Skeletal muscle satellite cell (primary cell): ENCODE measurements at regions not wholly inside any gene's neighbourhood (a gene's known extent, or its start where the extent isn't known, plus 50 kb on each side); places are given as distances from the start of the nearest gene placed in this dataset.

Source experiments
- H3K27me3 ChIP-seq: 2 replicates; pipeline ENCODE4 v1.7.0; 2013; ENCODE audit warnings: low read length; ENCODE audit not compliant: control insufficient read depth, insufficient read depth
- H3K36me3 ChIP-seq: 2 replicates; pipeline ENCODE4 v1.7.0; 2013; ENCODE audit warnings: mild to moderate bottlenecking, control low read depth, low read length; ENCODE audit not compliant: insufficient read depth
- H3K4me1 ChIP-seq: 2 replicates; pipeline ENCODE4 v1.7.0; 2013; ENCODE audit warnings: low read length; ENCODE audit not compliant: control insufficient read depth, insufficient read depth
- H3K4me2 ChIP-seq: 2 replicates; pipeline ENCODE4 v1.7.0; 2013; ENCODE audit warnings: mild to moderate bottlenecking, low read length
- H3K4me3 ChIP-seq: 2 replicates; pipeline ENCODE4 v1.7.0; 2013; ENCODE audit warnings: low read length
- H3K9ac ChIP-seq: 2 replicates; pipeline ENCODE4 v1.7.0; 2013; ENCODE audit warnings: mild to moderate bottlenecking, low read depth, low read length, moderate library complexity
- H3K9me3 ChIP-seq: replicated peaks from 2 replicates; pipeline ENCODE4 v1.7.0; 2013; ENCODE audit warnings: mild to moderate bottlenecking, control low read depth, low read length

GRCh38 chr21:34260277-34261008, 103.4 kb upstream of the KCNE2 start:
- Histone ChIP-seq H3K4me1 (no peaks in the 10 kb centered on the region), H3K36me3 (no peaks in the 10 kb centered on the region), H3K4me2 (no peak overlapping the region), H3K27me3 (peaks cover 39% of the 10 kb centered on the region), H3K4me3 (no peak overlapping the region), H3K9ac (no peak overlapping the region), H3K9me3 (no peaks in the 10 kb centered on the region)

GRCh38 chr21:34261841-34262468, 101.9 kb upstream of the KCNE2 start:
- no peak overlapping the region for H3K9ac ChIP-seq
- H3K9me3 ChIP-seq: no peaks in the 10 kb centered on the region
- H3K4me3 ChIP-seq: no peak overlapping the region
- no peaks in the 10 kb centered on the region for H3K36me3 ChIP-seq
- peaks cover 31% of the 10 kb centered on the region for H3K27me3 ChIP-seq
- H3K4me2 ChIP-seq: no peak overlapping the region
- no peaks in the 10 kb centered on the region for H3K4me1 ChIP-seq

GRCh38 chr21:34262469-34262845, 101.3 kb upstream of the KCNE2 start:
- Histone ChIP-seq H3K4me3 (no peak overlapping the region), H3K4me1 (no peaks in the 10 kb centered on the region), H3K36me3 (no peaks in the 10 kb centered on the region), H3K9ac (no peak overlapping the region), H3K9me3 (no peaks in the 10 kb centered on the region), H3K27me3 (peaks cover 31% of the 10 kb centered on the region), H3K4me2 (no peak overlapping the region)

GRCh38 chr21:34263629-34264028, 100.2 kb upstream of the KCNE2 start:
- Histone ChIP-seq H3K27me3 (peaks cover 25% of the 10 kb centered on the region), H3K4me2 (no peak overlapping the region), H3K4me3 (no peak overlapping the region), H3K9ac (no peak overlapping the region), H3K9me3 (no peaks in the 10 kb centered on the region), H3K4me1 (no peaks in the 10 kb centered on the region), H3K36me3 (no peaks in the 10 kb centered on the region)

GRCh38 chr21:34266351-34266750, 97.5 kb upstream of the KCNE2 start:
- no peaks in the 10 kb centered on the region for H3K4me1 ChIP-seq
- H3K9ac ChIP-seq: no peak overlapping the region
- no peak overlapping the region for H3K4me2 ChIP-seq
- no peaks in the 10 kb centered on the region for H3K9me3 ChIP-seq
- H3K4me3 ChIP-seq: no peak overlapping the region
- no peaks in the 10 kb centered on the region for H3K36me3 ChIP-seq
- H3K27me3 ChIP-seq: peaks cover 30% of the 10 kb centered on the region

GRCh38 chr21:34268493-34268892, 95.3 kb upstream of the KCNE2 start:
- Histone ChIP-seq H3K4me2 (no peak overlapping the region), H3K27me3 (peaks cover 48% of the 10 kb centered on the region), H3K4me1 (no peaks in the 10 kb centered on the region), H3K4me3 (no peak overlapping the region), H3K9ac (no peak overlapping the region), H3K36me3 (no peaks in the 10 kb centered on the region), H3K9me3 (no peaks in the 10 kb centered on the region)

DNA sequence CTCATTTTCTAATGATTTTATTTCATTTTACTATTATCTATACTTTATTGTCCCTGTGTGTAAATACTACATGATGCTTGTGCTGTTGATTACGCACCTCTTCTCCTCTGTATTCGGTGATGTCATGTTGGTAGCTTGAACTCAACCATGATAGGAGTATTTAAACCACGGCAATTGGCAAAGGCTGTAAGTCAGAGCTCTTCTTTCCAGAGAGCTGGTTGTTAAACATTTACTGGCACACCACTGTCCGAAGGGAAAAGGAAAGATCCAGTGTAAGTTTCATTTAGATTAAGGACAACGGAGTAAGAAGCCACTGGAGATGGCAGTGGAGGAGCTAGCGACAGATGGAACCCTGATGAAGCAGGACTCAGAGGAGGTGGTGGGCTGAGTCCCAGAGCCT, 93.4 kb upstream of the KCNE2 start:
- H3K4me1 ChIP-seq: no peaks in the 10 kb centered on the region
- no peaks in the 10 kb centered on the region for H3K36me3 ChIP-seq
- no peaks in the 10 kb centered on the region for H3K9me3 ChIP-seq
- H3K27me3 ChIP-seq: peaks cover 49% of the 10 kb centered on the region
- no peak overlapping the region for H3K9ac ChIP-seq
- H3K4me3 ChIP-seq: no peak overlapping the region
- H3K4me2 ChIP-seq: no peak overlapping the region

DNA sequence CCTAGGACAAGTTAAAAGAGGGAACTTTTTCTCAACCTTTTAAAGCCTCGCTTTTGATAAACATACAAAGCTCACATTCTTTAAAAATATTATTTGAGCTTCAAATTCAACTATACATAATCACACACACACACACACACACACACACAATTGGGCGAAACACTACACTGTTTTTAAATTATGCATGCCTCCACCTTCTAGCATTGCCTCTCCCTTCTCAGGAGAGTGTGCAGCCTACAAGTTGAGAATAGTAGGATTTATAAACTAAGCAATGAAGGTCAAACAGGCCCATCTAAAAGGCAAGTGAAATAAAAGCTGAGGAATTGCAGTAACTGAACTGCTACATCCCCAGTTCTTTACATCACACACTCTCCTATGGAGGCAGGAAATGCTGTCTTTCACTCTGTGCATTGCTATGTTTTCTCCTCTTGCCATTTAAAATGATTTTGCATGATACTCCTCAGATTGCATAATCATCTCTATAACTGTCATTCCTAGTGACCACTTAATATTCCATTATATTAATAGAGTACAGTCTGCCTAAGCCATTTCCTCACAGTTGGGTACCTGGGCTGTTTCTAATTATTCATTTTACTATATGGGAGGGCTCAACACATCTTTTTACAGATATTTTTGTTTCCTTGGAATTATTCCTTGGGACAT, 92.5 kb upstream of the KCNE2 start:
- Histone ChIP-seq H3K9ac (no peak overlapping the region), H3K36me3 (no peaks in the 10 kb centered on the region), H3K27me3 (peaks cover 49% of the 10 kb centered on the region), H3K4me1 (no peaks in the 10 kb centered on the region), H3K4me2 (no peak overlapping the region), H3K9me3 (no peaks in the 10 kb centered on the region), H3K4me3 (no peak overlapping the region)

DNA sequence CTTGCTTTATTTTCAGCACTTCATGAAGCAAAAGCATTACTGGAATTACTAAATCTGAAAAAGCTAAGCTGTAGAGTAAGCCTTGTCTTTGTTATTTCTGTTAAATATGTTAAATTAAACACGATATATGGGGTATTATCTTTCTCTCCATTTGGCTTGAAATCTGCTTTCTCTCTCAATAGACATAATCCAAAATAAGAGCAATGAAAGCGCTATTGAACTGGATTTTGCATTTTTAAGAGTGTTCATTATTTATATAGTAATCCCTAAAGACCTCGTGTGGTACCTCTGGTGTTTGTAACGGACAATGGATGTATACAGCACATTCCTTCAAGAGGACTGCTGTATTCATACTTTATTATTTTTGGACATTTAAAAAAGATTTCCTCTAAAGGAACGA, 91.5 kb upstream of the KCNE2 start:
- H3K4me2 ChIP-seq: no peak overlapping the region
- no peaks in the 10 kb centered on the region for H3K36me3 ChIP-seq
- no peaks in the 10 kb centered on the region for H3K4me1 ChIP-seq
- no peak overlapping the region for H3K4me3 ChIP-seq
- peaks cover 43% of the 10 kb centered on the region for H3K27me3 ChIP-seq
- no peak overlapping the region for H3K9ac ChIP-seq
- H3K9me3 ChIP-seq: no peaks in the 10 kb centered on the region

GRCh38 chr21:34274001-34274400, 89.8 kb upstream of the KCNE2 start:
- H3K4me3 ChIP-seq: no peak overlapping the region
- no peaks in the 10 kb centered on the region for H3K9me3 ChIP-seq
- H3K27me3 ChIP-seq: peaks cover 49% of the 10 kb centered on the region
- H3K9ac ChIP-seq: no peak overlapping the region
- no peaks in the 10 kb centered on the region for H3K4me1 ChIP-seq
- no peak overlapping the region for H3K4me2 ChIP-seq
- H3K36me3 ChIP-seq: no peaks in the 10 kb centered on the region

GRCh38 chr21:34276711-34277425, 86.9 kb upstream of the KCNE2 start:
- no peak overlapping the region for H3K4me3 ChIP-seq
- no peaks in the 10 kb centered on the region for H3K4me1 ChIP-seq
- H3K9me3 ChIP-seq: no peaks in the 10 kb centered on the region
- no peaks in the 10 kb centered on the region for H3K36me3 ChIP-seq
- no peak overlapping the region for H3K9ac ChIP-seq
- peaks cover 48% of the 10 kb centered on the region for H3K27me3 ChIP-seq
- no peak overlapping the region for H3K4me2 ChIP-seq
